GM12801 (cell line): ENCODE measurements at regions not wholly inside any gene's neighbourhood (a gene's known extent, or its start where the extent isn't known, plus 50 kb on each side); places are given as distances from the start of the nearest gene placed in this dataset.

ENCODE experiments used
- TF ChIP-seq, protein P1 (sequence below): IDR thresholded peaks from one replicate; pipeline ENCODE4 v1.5.1; 2011; ENCODE audit warnings: control low read depth; ENCODE audit not compliant: insufficient read length; ENCODE audit errors: extremely low read depth

DNA sequence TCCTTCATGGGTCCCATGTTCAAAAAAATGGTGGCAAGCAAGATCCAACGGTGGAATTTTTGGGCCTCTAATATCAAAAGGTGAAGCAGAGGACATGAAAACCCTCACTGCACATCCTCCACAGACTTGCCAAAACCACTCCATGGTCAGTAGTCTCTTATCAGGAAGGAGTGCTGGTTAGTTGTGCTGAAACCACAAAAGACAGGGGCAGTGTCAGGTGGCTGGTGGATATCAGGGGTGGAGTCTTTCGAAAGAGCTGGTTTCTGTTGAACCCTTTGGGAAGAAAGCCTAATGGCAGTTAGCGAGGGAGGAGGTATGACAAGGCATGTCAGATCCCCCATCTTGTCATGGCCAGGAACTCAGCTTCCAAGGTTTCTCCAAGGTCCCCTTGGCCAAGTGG, 395.9 kb upstream of the CAMK1G start:
- TF ChIP-seq, protein P1, sequence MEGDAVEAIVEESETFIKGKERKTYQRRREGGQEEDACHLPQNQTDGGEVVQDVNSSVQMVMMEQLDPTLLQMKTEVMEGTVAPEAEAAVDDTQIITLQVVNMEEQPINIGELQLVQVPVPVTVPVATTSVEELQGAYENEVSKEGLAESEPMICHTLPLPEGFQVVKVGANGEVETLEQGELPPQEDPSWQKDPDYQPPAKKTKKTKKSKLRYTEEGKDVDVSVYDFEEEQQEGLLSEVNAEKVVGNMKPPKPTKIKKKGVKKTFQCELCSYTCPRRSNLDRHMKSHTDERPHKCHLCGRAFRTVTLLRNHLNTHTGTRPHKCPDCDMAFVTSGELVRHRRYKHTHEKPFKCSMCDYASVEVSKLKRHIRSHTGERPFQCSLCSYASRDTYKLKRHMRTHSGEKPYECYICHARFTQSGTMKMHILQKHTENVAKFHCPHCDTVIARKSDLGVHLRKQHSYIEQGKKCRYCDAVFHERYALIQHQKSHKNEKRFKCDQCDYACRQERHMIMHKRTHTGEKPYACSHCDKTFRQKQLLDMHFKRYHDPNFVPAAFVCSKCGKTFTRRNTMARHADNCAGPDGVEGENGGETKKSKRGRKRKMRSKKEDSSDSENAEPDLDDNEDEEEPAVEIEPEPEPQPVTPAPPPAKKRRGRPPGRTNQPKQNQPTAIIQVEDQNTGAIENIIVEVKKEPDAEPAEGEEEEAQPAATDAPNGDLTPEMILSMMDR, result no peak

DNA sequence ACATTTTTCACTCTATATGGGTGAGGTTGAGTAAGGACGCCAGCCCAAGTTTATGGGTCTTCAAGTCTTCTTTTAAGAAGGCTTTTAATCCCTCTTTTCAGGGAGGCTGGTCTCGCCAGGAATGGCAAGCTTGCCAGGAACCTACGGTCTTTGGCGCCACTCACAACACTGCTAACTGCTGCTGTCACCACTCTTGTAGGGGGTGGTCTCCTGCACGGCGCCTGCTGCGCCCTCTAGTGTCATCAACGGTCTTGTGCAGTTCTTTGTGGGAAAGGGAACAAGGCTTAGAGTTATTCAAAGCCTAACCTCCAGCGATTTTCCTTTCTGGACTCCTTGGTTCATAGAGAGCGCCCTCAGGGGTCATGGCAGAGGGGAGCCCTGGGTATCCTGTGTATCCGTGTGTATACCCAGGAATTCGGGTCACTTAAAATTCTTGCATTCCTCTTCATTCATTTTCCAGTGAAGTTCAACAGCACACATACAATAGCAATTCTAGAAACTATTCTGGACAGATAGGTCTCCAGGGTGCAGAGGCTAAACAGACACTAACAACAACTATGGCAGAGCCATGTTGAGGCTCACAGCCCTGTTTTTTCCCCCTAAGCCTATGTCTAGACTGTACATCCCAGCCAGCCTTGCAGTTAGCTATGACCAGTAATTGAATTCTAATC, 392.8 kb upstream of the CAMK1G start:
- TF ChIP-seq, protein P1, result no peak

DNA sequence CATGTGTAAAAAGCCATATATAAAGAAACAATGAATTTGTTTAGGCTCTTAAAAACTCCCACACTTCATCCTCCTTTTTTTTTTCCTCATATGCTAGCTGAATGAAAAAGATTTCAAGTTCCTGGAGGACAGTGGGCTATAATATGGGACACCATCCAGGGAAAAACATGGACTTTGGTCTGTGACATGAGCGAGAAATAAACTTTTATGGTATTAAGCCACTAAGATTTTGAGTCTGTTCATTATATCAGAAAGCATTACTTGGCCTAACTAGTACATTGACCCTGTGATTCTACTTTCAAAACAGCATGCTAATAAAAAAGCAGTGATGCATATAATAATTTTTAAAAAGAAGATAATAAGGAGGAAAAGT, 392.3 kb upstream of the CAMK1G start:
- TF ChIP-seq, protein P1, result no peak

DNA sequence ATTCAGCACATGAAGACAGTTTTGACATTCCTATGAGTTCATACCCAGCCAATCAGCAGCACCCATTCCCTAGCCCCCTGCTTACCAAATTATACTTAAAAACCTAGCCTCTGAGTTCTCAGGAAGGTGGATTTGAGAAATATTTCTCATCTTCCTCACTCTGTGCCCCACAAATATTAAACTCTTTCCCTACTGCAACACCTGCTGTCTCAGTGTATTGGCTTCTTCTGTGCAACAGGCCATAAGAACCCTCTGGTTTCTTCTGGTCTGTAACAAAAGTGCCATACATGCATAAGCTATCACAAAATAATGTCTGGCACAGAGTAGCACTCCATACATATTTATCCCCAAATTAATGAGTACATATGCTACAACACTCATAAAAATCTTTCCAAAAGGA, 387.4 kb upstream of the CAMK1G start:
- TF ChIP-seq, protein P1, result no peak

DNA sequence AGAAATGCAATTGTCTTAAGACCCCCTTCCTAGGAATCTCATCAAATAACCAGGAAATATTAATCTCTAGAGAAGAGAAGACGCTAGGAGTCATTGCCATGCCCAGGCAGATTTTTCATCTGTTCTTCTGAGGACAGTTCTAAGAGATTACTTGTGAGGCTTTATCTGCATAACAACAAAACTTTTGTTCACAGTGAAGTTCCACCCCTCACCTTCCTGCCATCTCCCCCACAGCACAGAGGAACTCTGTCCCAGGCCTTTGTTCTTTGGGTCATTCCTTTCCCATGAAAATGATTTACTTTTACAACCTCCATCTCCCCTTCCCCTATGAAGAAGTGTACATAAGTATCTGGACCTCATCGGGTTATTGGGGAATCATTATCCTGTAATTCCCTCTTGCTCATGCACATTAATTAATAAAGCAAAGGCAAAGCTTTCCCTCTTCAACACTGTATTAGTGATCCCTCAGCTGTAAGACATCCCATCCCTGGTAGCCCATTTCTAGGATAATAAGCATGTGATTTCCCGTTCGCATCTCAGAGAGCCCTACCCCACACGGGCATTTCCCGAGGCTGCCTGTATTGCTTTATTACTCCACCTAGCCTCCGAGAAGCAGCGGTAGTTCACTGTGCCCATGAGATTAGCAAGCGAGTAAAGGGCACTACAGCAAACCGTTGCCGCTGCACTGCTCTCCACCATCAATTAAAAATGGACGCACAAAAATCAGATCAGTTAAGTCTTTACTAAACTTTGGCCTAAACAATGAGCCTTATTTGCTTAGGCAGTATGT, 384.4 kb upstream of the CAMK1G start:
- TF ChIP-seq, protein P1, result no peak

DNA sequence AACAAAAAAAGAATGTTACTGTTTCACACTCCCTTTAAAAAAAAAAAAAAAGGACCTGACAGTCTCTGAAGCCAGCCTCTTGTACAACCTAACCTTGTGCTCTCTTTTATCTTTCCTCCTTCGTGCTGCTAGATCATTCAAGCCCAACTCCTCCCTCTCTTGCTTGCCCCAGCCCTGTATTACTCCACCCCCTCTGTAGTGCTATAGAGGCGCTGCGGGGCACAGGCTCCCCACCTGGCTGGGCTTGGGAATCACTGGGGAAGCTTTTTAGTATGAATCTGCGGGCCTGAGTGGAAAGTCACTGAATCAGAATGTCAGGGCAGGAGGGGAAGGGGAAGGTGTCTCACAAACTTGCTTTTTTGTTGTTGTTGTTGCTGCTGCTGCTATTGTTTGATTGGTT, 383.7 kb upstream of the CAMK1G start:
- TF ChIP-seq, protein P1, result no peak

DNA sequence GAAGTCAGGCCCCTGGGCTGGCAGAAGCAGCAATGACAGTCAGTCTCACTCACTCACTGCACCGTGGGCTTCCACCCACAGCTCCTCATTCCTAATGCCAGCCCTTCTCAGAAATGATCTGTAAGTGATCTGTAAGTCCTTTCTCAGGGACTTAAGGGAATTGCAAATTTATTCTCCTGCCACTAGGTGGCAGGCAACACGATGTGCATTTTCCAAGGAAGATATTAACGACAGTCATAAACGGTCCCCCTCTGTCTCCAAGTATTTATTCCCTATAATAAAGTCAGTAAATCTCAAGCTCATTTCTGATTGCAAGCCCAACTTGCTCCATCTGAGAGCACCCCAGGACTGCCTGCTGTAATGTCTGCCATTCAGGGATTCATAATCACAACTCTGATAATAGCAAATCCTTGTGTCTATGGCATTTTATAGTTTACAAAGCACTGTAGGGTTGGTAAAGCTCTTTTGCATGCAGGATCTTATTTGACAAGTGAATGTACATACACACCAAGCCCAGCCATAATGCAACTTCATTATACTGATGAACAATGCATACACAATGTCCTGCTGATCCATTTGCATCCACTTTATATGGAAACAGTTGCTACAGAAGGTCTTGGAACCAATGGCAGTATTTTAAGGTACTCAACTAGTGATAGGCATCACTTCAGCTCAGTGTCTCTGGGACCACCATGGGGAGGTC, 380.5 kb upstream of the CAMK1G start:
- TF ChIP-seq, protein P1, result peak; percentile 11
